ENCODE measurements at regions not wholly inside any gene's neighbourhood (a gene's known extent, or its start where the extent isn't known, plus 50 kb on each side); places are given as distances from the start of the nearest gene placed in this dataset.

DNA sequence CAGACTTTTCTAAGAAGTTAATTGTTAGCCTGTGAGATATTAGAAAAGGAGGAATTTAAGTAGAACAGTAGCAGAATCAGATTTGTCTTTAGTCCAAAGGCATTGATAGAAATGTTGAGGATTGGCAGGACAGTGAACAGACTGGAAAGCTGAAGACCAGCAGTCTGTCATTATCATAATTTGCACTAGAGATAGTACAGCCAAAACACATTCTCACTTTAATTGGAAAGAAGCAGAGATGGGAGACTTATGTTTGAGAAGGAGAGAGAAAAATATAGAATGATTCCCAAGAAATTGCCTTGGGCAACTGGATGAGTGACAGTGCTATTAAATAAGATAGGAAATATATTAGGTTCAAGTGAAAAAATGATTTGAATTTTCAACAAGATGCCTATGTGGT, 755.5 kb downstream of the SLITRK5 start:
- Histone ChIP-seq H3K27ac (replicated peaks) (no peak overlapping the region), H3K4me3 (replicated peaks; ENCODE audit: insufficient read depth, low read length) (no peak overlapping the region), H3K27me3 (ENCODE audit: insufficient read depth, poor library complexity, severe bottlenecking) (no peaks in the 10 kb centered on the region)
- no peak for TF ChIP-seq GABPA (IDR thresholded peaks at IDR 0.05; ENCODE audit: low read depth)
- TF ChIP-seq SPI1 (IDR thresholded peaks at IDR 0.05; ENCODE audit: borderline replicate concordance, low read depth), result no peak
- no peak for TF ChIP-seq POLR2AphosphoS5 (IDR thresholded peaks at IDR 0.05; ENCODE audit: low read depth)
- TF ChIP-seq, protein P1, sequence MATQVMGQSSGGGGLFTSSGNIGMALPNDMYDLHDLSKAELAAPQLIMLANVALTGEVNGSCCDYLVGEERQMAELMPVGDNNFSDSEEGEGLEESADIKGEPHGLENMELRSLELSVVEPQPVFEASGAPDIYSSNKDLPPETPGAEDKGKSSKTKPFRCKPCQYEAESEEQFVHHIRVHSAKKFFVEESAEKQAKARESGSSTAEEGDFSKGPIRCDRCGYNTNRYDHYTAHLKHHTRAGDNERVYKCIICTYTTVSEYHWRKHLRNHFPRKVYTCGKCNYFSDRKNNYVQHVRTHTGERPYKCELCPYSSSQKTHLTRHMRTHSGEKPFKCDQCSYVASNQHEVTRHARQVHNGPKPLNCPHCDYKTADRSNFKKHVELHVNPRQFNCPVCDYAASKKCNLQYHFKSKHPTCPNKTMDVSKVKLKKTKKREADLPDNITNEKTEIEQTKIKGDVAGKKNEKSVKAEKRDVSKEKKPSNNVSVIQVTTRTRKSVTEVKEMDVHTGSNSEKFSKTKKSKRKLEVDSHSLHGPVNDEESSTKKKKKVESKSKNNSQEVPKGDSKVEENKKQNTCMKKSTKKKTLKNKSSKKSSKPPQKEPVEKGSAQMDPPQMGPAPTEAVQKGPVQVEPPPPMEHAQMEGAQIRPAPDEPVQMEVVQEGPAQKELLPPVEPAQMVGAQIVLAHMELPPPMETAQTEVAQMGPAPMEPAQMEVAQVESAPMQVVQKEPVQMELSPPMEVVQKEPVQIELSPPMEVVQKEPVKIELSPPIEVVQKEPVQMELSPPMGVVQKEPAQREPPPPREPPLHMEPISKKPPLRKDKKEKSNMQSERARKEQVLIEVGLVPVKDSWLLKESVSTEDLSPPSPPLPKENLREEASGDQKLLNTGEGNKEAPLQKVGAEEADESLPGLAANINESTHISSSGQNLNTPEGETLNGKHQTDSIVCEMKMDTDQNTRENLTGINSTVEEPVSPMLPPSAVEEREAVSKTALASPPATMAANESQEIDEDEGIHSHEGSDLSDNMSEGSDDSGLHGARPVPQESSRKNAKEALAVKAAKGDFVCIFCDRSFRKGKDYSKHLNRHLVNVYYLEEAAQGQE (IDR thresholded peaks at IDR 0.05; ENCODE audit: insufficient replicate concordance, low read depth), result no peak
- TF ChIP-seq, protein P2, sequence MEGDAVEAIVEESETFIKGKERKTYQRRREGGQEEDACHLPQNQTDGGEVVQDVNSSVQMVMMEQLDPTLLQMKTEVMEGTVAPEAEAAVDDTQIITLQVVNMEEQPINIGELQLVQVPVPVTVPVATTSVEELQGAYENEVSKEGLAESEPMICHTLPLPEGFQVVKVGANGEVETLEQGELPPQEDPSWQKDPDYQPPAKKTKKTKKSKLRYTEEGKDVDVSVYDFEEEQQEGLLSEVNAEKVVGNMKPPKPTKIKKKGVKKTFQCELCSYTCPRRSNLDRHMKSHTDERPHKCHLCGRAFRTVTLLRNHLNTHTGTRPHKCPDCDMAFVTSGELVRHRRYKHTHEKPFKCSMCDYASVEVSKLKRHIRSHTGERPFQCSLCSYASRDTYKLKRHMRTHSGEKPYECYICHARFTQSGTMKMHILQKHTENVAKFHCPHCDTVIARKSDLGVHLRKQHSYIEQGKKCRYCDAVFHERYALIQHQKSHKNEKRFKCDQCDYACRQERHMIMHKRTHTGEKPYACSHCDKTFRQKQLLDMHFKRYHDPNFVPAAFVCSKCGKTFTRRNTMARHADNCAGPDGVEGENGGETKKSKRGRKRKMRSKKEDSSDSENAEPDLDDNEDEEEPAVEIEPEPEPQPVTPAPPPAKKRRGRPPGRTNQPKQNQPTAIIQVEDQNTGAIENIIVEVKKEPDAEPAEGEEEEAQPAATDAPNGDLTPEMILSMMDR (IDR thresholded peaks at IDR 0.05; ENCODE audit: insufficient read depth, low read length), result no peak
- no peak for DNase-seq (ENCODE audit: low read depth in 1 of 2, low spot score in 1 of 2)

DNA sequence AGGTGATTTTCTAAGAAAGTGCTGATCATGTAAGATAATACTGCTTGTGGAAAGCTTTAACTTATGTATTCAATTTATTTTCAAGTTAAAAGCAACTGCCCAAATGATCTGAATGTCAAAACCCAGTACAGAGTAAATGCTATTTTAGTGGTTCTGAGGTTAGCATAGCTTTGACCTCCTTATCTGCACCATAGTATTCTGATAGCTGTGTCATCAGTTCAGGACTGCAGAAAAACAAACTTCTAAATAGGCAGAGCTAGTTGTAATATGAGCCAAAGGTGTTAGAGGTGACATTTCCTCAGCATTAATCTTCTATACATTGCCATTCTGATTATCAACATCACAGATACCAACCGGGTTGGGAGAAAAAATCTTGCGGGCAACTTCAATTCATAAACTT, 758.7 kb downstream of the SLITRK5 start:
- Histone ChIP-seq H3K4me3 (replicated peaks; ENCODE audit: insufficient read depth, low read length) (no peak overlapping the region), H3K27me3 (ENCODE audit: insufficient read depth, poor library complexity, severe bottlenecking) (no peaks in the 10 kb centered on the region), H3K27ac (replicated peaks) (no peak overlapping the region)
- TF ChIP-seq, protein P2 (IDR thresholded peaks at IDR 0.05; ENCODE audit: insufficient read depth, low read length), result no peak
- no peak for TF ChIP-seq SPI1 (IDR thresholded peaks at IDR 0.05; ENCODE audit: borderline replicate concordance, low read depth)
- no peak for DNase-seq (ENCODE audit: low read depth in 1 of 2, low spot score in 1 of 2)

DNA sequence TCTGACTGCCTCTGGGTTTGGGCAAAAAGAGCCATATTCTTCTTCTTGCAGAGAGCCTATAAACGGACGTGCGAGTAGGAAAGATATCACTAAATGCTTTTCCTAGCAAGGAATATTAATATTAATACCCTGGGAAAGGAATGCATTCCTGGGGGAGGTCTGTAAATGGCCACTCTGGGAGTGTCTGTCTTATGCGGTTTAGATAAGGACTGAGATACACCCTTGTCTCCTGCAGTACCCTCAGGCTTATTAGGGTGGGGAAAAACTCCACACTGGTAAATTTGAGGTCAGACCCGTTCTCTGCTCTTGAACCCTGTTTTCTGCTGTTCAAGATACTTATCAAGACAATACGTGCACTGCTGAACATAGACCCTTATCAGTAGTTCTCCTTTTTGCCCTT, 763.8 kb downstream of the SLITRK5 start:
- no peaks in the 10 kb centered on the region for H3K27me3 ChIP-seq (ENCODE audit: insufficient read depth, poor library complexity, severe bottlenecking)
- TF ChIP-seq SPI1 (IDR thresholded peaks at IDR 0.05; ENCODE audit: borderline replicate concordance, low read depth), result no peak
- TF ChIP-seq POLR2AphosphoS5 (IDR thresholded peaks at IDR 0.05; ENCODE audit: low read depth), result no peak
- TF ChIP-seq, protein P2 (IDR thresholded peaks at IDR 0.05; ENCODE audit: insufficient read depth, low read length), result no peak
- no peak for TF ChIP-seq GABPA (IDR thresholded peaks at IDR 0.05; ENCODE audit: low read depth)
- TF ChIP-seq, protein P1 (IDR thresholded peaks at IDR 0.05; ENCODE audit: insufficient replicate concordance, low read depth), result no peak
- DNase-seq (ENCODE audit: low read depth in 1 of 2, low spot score in 1 of 2), result no peak
- H3K27ac ChIP-seq (replicated peaks), result no peak overlapping the region
- H3K4me3 ChIP-seq (replicated peaks; ENCODE audit: insufficient read depth, low read length), result no peak overlapping the region

DNA sequence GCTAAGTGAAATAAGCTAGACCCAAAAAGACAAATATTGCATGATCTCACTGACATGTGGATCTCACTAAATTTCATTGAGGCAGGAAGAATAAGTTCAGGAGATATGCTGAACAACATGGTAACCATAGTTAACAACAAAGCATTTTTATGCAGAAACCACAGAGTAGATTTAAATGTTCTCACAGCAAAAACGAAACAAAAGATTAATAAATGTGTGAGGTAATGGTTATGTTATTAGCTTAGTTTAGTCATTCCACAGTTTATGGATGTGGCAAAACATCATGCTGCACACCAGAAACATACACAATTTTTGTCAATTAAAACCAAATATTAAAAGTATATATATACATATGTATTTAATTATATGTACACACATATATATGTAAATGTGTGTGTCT, 765.8 kb downstream of the SLITRK5 start:
- Histone ChIP-seq H3K27ac (replicated peaks) (no peak overlapping the region), H3K27me3 (ENCODE audit: insufficient read depth, poor library complexity, severe bottlenecking) (no peaks in the 10 kb centered on the region), H3K4me3 (replicated peaks; ENCODE audit: insufficient read depth, low read length) (no peak overlapping the region)
- no peak for TF ChIP-seq SPI1 (IDR thresholded peaks at IDR 0.05; ENCODE audit: borderline replicate concordance, low read depth)
- no peak for TF ChIP-seq GABPA (IDR thresholded peaks at IDR 0.05; ENCODE audit: low read depth)
- TF ChIP-seq, protein P1 (IDR thresholded peaks at IDR 0.05; ENCODE audit: insufficient replicate concordance, low read depth), result no peak
- DNase-seq (ENCODE audit: low read depth in 1 of 2, low spot score in 1 of 2), result no peak
